Occipital lobe (tissue), 1 donor: ENCODE measurements at regions not wholly inside any gene's neighbourhood (a gene's known extent, or its start where the extent isn't known, plus 50 kb on each side); places are given as distances from the start of the nearest gene placed in this dataset.

Experiments
- DNase-seq: peaks from one replicate; lab custom pipeline; 2025; lab: John Stamatoyannopoulos, UW

DNA sequence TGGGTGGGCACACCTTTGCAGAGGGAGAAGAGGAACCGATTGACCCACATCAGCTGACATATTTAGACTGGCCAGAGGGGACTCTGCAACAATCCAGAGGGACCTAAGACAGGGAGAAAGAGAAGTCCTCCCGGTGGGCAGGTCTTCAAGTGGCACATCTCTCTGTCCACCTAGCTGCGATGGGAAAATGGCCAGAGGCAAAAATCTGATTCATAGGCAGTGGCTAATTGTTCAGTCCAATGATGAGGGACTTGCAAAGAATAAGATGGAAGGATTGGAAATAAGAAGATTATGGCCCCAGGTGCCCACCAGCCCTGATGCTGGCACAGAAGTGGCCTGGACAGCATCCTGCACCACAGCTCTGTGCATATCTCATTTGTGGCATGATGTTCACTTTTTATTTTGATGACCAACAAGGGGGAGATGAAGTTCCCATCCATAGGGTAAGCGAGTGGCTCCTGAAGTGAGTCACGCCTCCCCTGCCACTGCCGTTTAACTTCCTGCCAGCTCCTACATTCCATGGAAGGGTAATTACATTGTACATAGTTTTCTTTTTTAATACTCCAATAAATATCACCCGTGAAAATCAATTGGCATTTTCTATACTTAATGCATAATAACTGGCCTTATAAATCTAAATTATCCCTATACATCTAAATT, 659.6 kb downstream of the MATN1 start:
- DNase-seq = no peak

- no peak for DNase-seq
Observed at GRCh38 chr1:30061292-30062220, 661.8 kb downstream of the MATN1 start.

DNA sequence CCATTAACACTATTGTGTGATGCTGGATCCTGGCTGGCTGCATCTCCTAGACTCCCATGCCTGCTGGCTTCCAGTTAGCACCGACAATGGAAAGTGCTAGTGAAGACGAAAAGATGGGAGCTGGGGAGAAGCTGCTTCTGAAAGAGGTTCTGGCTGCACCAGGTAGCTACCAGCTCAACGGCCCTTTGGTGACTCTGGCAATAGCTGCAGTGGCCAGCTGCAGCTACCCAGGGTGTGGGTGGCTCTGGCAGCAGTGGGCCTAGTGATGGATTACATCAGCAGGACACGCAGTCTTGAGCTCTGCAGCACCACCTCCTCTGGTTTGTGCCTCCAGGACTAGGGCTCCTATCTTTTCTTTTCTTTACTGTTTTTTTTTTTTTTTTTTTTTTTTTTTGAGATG, 662.6 kb downstream of the MATN1 start:
- DNase-seq = peak; percentile 40

DNA sequence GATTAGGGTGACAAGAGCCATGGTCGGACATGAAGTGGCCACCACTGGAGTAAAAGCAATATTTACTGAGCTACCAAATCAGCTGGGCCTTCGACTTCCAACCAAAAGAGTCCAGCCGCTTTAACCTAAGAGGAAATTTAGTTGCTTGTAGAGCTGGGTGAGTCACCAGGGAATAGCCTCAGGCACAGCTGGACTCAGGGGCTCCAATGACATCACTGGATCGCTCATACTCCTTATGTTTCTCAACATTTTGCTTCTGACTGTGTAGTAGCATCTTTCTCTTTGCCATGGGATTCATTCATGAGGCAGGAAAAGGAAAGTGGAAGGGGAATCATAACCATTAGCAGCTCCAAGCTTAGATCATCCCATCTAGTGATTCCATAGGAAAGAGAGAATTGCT, 664.4 kb downstream of the MATN1 start:
- DNase-seq = no peak

GRCh38 chr1:30054126-30054525, 669.3 kb downstream of the MATN1 start:
- no peak for DNase-seq

DNA sequence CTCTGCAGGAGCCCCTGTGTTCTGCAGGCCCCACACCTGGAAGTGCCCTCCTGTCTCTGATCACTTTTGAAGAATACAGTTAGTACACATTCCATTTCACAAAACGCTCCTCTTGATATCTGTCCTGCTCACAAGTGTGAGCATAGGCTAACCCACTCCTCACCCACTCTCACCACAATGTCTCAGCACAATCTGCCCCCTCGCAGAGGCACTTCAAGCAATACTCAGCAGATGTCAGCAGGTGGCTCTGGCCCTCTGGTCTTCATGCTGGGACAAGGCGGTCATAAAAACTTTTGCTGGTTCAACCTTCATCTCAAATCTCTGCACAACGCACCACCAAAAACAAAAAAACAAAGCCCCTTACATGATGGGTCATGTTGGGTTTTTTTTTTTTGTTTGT, 671.2 kb downstream of the MATN1 start:
- DNase-seq = no peak

- no peak for DNase-seq
Observed at GRCh38 chr1:30051777-30052176, 671.6 kb downstream of the MATN1 start.

DNA sequence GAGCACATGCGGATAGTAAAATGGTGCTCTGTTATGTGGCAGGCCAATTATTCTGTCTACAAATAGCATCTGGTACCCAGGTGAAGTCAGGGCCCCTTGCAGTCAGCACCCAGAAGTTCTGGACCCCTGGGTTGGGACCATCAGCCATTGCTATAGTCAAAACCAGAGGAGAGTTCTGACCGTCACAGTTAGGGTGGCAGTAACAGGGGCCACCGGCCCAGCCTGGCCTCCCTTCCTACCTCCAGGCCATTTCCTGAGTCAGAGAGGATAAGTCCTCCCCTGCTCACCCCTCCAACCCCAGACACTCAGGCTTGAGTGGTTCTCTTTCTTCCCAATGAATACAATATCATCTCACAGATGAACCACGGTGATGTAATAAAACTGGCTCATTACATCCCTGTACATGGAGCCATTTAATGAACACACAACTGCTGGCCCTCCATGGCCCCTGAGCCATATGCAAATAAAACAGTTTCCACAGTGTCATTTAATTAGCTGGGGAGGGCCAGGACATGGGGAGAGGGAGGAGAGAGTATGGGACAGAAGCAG, 673.6 kb downstream of the MATN1 start:
- DNase-seq = no peak

DNA sequence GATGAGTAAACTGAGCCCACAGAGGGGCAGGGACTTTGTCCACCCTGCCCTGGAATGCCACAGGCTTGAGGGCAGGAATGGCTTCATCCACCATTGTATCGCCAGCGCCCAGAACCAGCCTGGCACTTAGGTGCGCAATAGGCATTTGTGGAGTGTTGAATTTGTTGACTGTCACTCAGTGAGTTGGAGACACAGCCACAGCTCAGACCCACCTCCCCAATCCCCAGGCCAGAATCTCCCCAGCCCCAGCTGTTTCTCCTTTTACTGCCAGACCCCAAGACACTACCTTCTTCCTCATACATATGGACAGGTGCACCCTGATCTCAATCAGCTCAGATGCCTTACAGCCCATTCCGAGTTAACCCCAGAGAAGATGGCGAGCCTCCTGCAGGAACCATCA, 674.5 kb downstream of the MATN1 start:
- no peak for DNase-seq

DNA sequence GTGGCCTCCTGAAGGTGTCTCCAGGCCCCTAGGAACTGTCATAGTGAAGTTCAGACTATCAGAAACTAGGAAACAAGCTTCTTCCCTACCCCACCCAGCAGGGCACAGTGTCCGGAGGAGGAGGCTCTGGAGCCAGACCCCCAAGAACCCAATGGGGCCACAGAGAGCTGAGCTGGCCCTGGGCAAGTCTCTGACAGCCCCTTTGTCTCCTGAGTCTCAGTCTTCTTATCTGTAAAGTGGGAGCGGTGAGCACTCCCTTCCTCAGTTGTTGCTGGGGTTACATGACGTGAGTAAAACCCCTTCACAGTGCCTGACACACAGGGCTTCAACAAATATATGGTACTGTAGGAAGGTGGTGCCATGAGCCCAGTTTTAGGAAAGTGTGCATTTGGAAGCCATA, 675.8 kb downstream of the MATN1 start:
- DNase-seq = no peak

DNA sequence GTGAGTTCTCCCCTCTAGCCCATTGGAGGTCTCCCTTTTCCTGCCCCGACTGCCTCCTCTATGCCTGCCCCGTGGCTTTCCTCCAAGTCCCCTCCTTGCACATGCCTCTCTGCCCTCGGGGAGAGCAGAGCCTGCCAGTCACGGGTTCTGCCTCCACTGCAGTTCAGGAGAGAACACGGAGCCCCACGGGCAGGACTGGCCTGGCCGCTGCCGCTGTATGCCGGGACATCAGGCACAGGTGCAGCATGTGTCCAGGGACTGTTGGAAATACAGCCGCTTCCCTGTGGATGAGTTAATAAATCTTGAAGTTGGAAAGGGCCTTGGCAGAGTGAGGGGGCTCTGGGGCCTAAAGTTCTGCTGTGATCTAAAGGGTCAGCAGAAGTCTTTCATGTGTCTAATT, 676.6 kb downstream of the MATN1 start:
- DNase-seq = no peak

- no peak for DNase-seq
Observed at GRCh38 chr1:30045304-30046090, 677.9 kb downstream of the MATN1 start.

GRCh38 chr1:30044656-30045144, 678.7 kb downstream of the MATN1 start:
- no peak for DNase-seq

GRCh38 chr1:30043731-30044408, 679.5 kb downstream of the MATN1 start:
- no peak for DNase-seq

DNA sequence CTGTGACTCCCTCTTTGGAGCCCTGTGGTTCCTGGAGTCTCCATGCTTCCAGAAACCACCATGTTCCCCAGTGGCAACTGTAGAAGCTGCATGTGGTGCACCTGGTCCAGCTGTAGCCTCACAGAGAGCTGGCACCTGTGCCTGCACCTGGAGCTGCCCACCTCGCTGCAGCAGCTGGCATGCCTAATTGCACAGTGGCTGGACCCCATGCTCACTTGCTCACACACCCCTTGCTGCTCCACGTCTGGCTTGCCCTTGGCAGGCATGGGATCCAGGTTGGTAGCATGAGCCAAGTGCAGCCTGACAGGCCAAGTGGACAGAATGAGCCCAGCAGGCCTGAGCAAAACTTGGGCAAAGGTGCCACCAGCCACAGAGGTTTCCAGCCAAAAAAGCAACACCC, 680.1 kb downstream of the MATN1 start:
- DNase-seq = no peak

- no peak for DNase-seq
Observed at GRCh38 chr1:30042438-30043147, 680.8 kb downstream of the MATN1 start.

- no peak for DNase-seq
Observed at GRCh38 chr1:30041741-30042437, 681.5 kb downstream of the MATN1 start.

GRCh38 chr1:30040081-30041019, 683.0 kb downstream of the MATN1 start:
- no peak for DNase-seq
